Stomach (tissue), 4 donors: ENCODE measurements at regions not wholly inside any gene's neighbourhood (a gene's known extent, or its start where the extent isn't known, plus 50 kb on each side); places are given as distances from the start of the nearest gene placed in this dataset.

Experiments used
- POLR2A ChIP-seq, 4 donors: fragments of 450-650 bp; IDR thresholded peaks; one replicate each; pipeline ENCODE4 v1.6.1; 2016; ENCODE audit warnings: antibody characterized with exemption in 4 of 4, control low read depth in 2 of 4, mild to moderate bottlenecking in 1 of 4, moderate library complexity in 1 of 4
- TF ChIP-seq, protein P1 (sequence below), 7 experiments: fragments of 450-650 bp in 4 of 7; fragments of 200-600 bp in 3 of 7; sonication (generic) in 3 of 7; IDR thresholded peaks; one replicate each; pipeline ENCODE4 v1.5.1; 2016 to 2019; ENCODE audit warnings: antibody characterized with exemption in 7 of 7, control low read depth in 2 of 7, mild to moderate bottlenecking in 1 of 7

GRCh38 chr2:67945940-67946339, 116.9 kb downstream of the C1D start:
- no peak for TF ChIP-seq POLR2A (IDR thresholded peaks at IDR 0.05)
- TF ChIP-seq, protein P1, sequence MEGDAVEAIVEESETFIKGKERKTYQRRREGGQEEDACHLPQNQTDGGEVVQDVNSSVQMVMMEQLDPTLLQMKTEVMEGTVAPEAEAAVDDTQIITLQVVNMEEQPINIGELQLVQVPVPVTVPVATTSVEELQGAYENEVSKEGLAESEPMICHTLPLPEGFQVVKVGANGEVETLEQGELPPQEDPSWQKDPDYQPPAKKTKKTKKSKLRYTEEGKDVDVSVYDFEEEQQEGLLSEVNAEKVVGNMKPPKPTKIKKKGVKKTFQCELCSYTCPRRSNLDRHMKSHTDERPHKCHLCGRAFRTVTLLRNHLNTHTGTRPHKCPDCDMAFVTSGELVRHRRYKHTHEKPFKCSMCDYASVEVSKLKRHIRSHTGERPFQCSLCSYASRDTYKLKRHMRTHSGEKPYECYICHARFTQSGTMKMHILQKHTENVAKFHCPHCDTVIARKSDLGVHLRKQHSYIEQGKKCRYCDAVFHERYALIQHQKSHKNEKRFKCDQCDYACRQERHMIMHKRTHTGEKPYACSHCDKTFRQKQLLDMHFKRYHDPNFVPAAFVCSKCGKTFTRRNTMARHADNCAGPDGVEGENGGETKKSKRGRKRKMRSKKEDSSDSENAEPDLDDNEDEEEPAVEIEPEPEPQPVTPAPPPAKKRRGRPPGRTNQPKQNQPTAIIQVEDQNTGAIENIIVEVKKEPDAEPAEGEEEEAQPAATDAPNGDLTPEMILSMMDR (IDR thresholded peaks at IDR 0.05) = no peak
